Motor neuron (in vitro differentiated cells): ENCODE measurements at regions not wholly inside any gene's neighbourhood (a gene's known extent, or its start where the extent isn't known, plus 50 kb on each side); places are given as distances from the start of the nearest gene placed in this dataset.

Source experiments
- ATAC-seq, 8 experiments: fragments of 200-7000 bp; cut with Tn5 transposase; replicated peaks in 6 of 8; 2 replicates each; pipeline ENCODE4 v1.8.0; 2021; ENCODE audit warnings: mild to moderate bottlenecking in 8 of 8, moderate library complexity in 8 of 8
- H3K27ac ChIP-seq, 2 donors: fragments of 250-450 bp; sonication (Bioruptor Pico); 2 replicates each; pipeline ENCODE4 v1.9.0; 2021; ENCODE audit warnings: antibody characterized with exemption in 2 of 2, mild to moderate bottlenecking in 2 of 2, moderate library complexity in 1 of 2
- H3K4me1 ChIP-seq, 2 donors: fragments of 250-450 bp; sonication (Bioruptor Pico); replicated peaks in 1 of 2; 2 replicates each; pipeline ENCODE4 v1.6.1; 2021; ENCODE audit warnings: antibody characterized with exemption in 2 of 2, mild to moderate bottlenecking in 2 of 2, moderate library complexity in 1 of 2
- H3K4me3 ChIP-seq, 5 donors: fragments of 250-450 bp; sonication (Bioruptor Pico); 2 replicates each; pipeline ENCODE4 v1.9.0; 2021; ENCODE audit warnings: antibody characterized with exemption in 5 of 5, mild to moderate bottlenecking in 5 of 5, moderate library complexity in 4 of 5
- WGBS, 10 experiments: fragments of 450-650 bp; shearing (Covaris generic); methylation state at CpG; one replicate each; pipeline ENCODE4 v1.0.0; 2022; 5-methylcytosine and 5-hydroxymethylcytosine counted together
- in situ Hi-C, 9 experiments: fragments of 400-800 bp; cut with MboI; loops; one replicate each; pipeline ENCODE4 v1.15.0; 2021; ENCODE audit warnings: low sequenced_read_pairs in 9 of 9, low pct_unique_long_range_greater_than_20kb in 2 of 9; ENCODE audit not compliant: unreplicated experiment in 9 of 9

DNA sequence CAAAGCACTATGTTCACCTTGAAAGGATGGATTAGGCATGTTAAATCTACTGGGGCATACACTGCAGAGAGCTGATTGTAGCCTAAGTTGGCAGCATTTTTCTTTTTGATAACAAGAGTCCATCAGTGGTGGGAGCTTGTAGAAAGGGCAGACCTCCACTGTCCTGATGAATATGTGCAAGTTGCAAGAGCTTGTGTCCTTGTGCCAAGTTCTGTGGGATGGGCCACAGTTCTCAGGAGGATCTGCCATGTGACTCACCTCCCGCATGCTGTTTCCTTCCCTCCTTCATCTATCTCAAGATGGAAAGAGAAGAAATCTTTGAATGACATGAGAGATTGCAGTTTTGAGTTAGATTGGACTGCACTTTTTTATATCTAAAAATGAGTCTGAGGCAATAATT lies 58.3 kb upstream of the GGTLC1 start:
- WGBS, 10 experiments = 0 to 100% (median 60%) methylated on average over 1 of the region's 1 CpG; no CpG with 5 or more reads in 4 of the 10 experiments

DNA sequence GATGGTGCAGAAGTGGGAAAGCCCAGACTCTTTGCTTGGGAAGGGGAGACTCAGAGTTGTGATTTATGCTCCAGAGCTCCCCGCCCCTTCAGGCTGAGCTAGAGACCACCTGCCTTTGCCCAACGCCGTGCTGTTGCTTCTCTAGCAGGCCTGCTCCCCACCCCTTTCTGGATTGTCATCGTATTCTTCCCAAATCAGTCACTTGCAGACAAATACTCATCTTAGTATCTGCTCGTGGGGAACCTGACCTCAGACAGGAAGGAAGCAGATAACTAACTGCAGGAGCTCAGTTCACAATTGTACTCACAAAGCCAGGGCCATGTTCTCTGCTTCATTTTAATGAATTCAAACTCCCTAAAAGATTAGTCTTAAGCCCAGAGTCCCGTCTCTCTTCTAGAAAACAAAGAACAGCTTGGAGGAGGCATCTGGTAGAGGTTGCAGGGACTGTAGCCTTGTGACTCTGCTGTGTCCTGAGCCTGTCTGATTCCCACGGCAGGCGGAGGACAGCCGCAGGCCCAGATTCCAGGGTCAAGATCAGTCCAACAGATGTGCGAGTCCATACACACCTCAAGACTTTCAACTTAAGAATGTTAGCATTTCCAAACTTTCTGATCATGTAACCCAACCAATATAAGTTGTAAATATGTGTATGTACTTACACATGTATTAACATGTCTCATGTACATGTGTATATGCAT lies 57.2 kb upstream of the GGTLC1 start:
- in situ Hi-C loops = loop anchor here in 1 of 9 experiments (25.0 kb wide), 1 partner anchor 92 kb away; no protein-coding TSS in a partner anchor
- H3K4me1 ChIP-seq = peaks cover 0 to 3% of the 10 kb centered on the region in 2 donors
- H3K27ac ChIP-seq = no peak overlapping the region
- peak in 3 of 8 experiments; percentile 44 to 80 (median 63) for ATAC-seq
- H3K4me3 ChIP-seq = no peak overlapping the region
- WGBS, 10 experiments = 7 to 92% (median 56%) methylated on average over 1 to 10 of the region's 10 CpGs; no CpG with 5 or more reads in 2 of the 10 experiments

More for the DNA sequence above, 58.3 kb upstream of the GGTLC1 start:
- H3K4me3 ChIP-seq = no peak overlapping the region
- ATAC-seq = peak in 3 of 8 experiments; percentile 51 to 87 (median 75)
- H3K27ac ChIP-seq = no peak overlapping the region
- peaks cover 0 to 3% of the 10 kb centered on the region in 2 donors for H3K4me1 ChIP-seq
- in situ Hi-C loops = loop anchor here in 1 of 9 experiments (25.0 kb wide), 1 partner anchor 90 kb away; no protein-coding TSS in a partner anchor

DNA sequence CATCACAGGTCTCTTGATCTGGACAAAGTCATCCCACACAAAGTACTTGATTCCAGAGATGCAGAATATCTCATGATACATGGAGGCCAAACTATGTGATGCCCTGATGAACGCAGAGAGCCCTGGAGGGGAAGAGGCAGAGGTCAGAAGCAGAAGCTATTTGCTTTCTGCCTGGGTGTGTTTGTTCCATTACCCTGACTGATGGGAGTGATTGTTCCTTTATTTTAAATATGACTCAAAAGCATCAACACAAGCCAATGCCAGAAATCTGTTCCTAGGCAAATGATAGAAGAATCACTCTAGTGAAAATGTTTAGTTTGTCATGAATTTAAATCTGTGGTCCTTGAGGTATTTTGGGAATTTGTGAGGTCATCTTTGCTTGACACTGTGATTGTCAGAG lies 54.7 kb upstream of the GGTLC1 start:
- Histone ChIP-seq H3K27ac (no peak overlapping the region), H3K4me3 (no peak overlapping the region), H3K4me1 (peaks cover 0 to 3% of the 10 kb centered on the region in 2 donors)
- ATAC-seq = peak in 3 of 8 experiments; percentile 23 to 51 (median 40)
- 0 to 86% (median 54%) methylated on average over 1 of the region's 1 CpG; no CpG with 5 or more reads in 4 of the 10 experiments for WGBS, 10 experiments
- in situ Hi-C loops = loop anchor here in 1 of 9 experiments (25.0 kb wide), 1 partner anchor 94 kb away; no protein-coding TSS in a partner anchor

DNA sequence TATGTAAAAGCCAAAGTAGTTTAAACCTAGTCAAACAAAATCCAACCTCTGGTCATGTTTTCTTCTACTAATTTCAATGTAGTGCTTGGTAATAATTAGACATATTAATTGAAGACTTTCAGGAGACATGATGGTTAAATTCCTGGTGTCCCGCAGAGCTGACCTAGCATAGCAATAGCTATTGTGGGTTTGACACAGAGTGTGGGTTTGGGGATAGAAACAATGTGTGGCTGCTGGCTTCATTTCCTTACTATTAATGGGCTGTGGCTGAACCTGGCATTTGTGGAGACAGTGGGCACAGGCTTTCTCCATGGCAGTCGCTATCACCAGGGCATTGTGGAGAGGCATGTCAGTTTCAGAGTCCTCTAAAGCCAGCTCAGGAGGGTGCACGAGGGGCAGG lies 54.1 kb upstream of the GGTLC1 start:
- in situ Hi-C loops = loop anchor here in 1 of 9 experiments (25.0 kb wide), 1 partner anchor 95 kb away; no protein-coding TSS in a partner anchor
- ATAC-seq = peak in 1 of 8 experiments; percentile 69
- WGBS, 10 experiments = 40 to 74% methylated on average over 1 to 3 of the region's 3 CpGs; no CpG with 5 or more reads in 8 of the 10 experiments
- Histone ChIP-seq H3K27ac (no peak overlapping the region), H3K4me3 (no peak overlapping the region), H3K4me1 (peaks cover 0 to 3% of the 10 kb centered on the region in 2 donors)

DNA sequence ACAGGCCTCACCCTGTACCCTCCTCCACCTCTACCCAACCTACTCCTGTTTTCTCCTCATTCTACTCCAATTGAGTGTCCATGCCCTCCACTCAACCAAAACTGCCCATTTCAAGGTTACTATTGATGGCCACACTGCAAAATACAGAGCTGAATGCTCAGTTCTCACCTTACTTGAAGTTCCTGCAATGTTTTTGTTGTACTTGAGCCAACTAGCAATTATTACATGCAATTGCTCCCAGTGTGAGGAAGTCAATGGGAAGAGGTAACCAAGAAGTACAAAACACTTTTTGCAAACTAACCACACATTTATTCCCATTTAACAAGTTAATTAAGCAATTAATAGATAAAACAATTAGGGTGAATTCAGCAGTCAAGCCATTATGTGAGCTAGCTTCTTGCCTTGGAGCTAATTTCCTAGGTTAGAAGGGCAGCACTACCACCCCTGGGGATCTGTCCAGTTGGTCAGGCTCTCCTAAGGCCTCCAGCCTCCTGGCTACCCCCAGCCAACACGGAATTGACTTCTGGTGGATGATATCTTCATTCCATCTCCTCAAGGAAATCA lies 52.4 kb upstream of the GGTLC1 start:
- in situ Hi-C loops = loop anchor here in 1 of 9 experiments (25.0 kb wide), 1 partner anchor 96 kb away; no protein-coding TSS in a partner anchor
- H3K4me1 ChIP-seq = peaks cover 0 to 3% of the 10 kb centered on the region in 2 donors
- 0 to 83% (median 20%) methylated on average over 1 of the region's 1 CpG; no CpG with 5 or more reads in 4 of the 10 experiments for WGBS, 10 experiments
- no peak overlapping the region for H3K4me3 ChIP-seq
- no peak for ATAC-seq
- H3K27ac ChIP-seq = no peak overlapping the region

DNA sequence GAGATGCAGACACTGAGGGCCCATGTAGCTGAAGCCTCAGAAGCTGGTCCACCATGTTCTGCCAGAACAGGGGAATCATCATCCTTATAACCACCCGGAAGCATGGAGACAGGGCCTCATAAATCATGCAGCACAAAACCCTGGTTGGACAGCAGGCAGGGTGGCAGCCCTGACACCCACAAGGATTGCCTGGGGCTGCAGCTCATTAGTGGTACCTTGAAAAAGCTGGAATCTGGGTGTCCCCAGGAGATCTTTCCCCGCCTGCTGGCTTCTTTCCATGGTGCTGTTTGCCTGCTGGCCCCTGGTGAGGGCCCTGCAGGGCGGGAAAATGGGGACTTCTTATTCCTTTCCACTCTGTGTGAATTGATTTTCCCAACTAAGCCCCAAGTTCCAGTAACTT lies 50.6 kb upstream of the GGTLC1 start:
- ATAC-seq = no peak
- in situ Hi-C loops = loop anchor here in 1 of 9 experiments (25.0 kb wide), 1 partner anchor 98 kb away; no protein-coding TSS in a partner anchor
- peaks cover 0 to 3% of the 10 kb centered on the region in 2 donors for H3K4me1 ChIP-seq
- no peak overlapping the region for H3K27ac ChIP-seq
- no peak overlapping the region for H3K4me3 ChIP-seq
- WGBS, 10 experiments = 17 to 84% (median 71%) methylated on average over 1 to 3 of the region's 3 CpGs; no CpG with 5 or more reads in 3 of the 10 experiments
